ENCODE measurements at regions not wholly inside any gene's neighbourhood (a gene's known extent, or its start where the extent isn't known, plus 50 kb on each side); places are given as distances from the start of the nearest gene placed in this dataset.

DNA sequence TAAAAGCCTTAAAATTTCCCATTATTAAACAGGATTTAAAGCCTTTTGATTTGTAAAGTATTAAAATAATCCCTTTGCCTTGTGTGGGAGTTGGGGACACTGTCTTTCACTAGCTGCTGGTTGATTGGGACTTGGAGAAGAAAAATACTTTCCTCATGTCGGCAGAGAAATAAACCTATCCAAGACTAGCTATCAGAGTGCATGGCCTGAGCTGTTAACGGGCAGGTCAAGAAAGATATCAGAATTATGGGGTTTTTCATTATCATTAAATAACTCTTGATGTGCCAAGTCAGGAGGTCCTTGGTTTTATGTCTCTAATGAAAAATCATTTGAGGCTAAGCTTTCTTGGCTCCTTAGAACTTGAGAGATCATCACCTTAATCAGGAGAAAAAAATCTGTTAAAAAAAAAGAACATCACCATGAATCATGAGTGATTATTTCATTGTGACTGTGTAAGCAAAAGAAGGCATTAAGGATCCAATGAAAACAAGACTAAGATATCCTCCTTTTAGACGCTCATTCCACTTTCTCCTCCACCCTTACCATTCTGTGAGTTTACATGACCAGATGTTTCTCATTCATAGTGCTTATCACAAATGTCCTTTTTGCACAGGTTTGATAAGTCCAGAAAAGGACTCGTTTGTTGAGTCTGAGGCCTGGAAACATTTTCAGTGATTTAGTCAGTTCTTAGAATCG lies 140.4 kb upstream of the EGFLAM start:
- TF ChIP-seq POLR2A (IDR thresholded peaks at IDR 0.05; ENCODE audit: low read depth) = no peak
- TF ChIP-seq, protein P1, sequence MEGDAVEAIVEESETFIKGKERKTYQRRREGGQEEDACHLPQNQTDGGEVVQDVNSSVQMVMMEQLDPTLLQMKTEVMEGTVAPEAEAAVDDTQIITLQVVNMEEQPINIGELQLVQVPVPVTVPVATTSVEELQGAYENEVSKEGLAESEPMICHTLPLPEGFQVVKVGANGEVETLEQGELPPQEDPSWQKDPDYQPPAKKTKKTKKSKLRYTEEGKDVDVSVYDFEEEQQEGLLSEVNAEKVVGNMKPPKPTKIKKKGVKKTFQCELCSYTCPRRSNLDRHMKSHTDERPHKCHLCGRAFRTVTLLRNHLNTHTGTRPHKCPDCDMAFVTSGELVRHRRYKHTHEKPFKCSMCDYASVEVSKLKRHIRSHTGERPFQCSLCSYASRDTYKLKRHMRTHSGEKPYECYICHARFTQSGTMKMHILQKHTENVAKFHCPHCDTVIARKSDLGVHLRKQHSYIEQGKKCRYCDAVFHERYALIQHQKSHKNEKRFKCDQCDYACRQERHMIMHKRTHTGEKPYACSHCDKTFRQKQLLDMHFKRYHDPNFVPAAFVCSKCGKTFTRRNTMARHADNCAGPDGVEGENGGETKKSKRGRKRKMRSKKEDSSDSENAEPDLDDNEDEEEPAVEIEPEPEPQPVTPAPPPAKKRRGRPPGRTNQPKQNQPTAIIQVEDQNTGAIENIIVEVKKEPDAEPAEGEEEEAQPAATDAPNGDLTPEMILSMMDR (IDR thresholded peaks at IDR 0.05) = no peak
